Calu3 (cell line): ENCODE measurements at regions not wholly inside any gene's neighbourhood (a gene's known extent, or its start where the extent isn't known, plus 50 kb on each side); places are given as distances from the start of the nearest gene placed in this dataset.

ENCODE experiments used
- BruUV-seq: library from RNA; stranded (reverse); fragments of 400-500 nt; replicated peaks from 2 replicates; lab custom pipeline; 2021; lab: Mats Ljungman, UMichigan
- CTCF ChIA-PET: fragments of 300-600 bp; sonication (Branson Sonifier 250); formaldehyde crosslinking; loops from one replicate; lab custom pipeline; 2022; ENCODE audit warnings: antibody characterized with exemption; lab: Charles Lee
- DNase-seq: peaks from one replicate; pipeline ENCODE4 v3.0.0; 2022
- H3K27ac Mint-ChIP-seq: one replicate; pipeline ENCODE4 v1.8.0; 2022; ENCODE audit warnings: mixed read lengths; ENCODE audit not compliant: unreplicated experiment
- H3K27me3 Mint-ChIP-seq: one replicate; pipeline ENCODE4 v1.8.0; 2022; ENCODE audit warnings: mixed read lengths; ENCODE audit not compliant: unreplicated experiment
- H3K36me3 Mint-ChIP-seq: one replicate; pipeline ENCODE4 v1.8.0; 2022; ENCODE audit warnings: mild to moderate bottlenecking, moderate library complexity, mixed read lengths; ENCODE audit not compliant: insufficient read depth, unreplicated experiment
- H3K4me1 Mint-ChIP-seq: one replicate; pipeline ENCODE4 v1.8.0; 2022; ENCODE audit warnings: mild to moderate bottlenecking, low read depth, mixed read lengths; ENCODE audit not compliant: unreplicated experiment
- H3K4me3 Mint-ChIP-seq: one replicate; pipeline ENCODE4 v1.8.0; 2022; ENCODE audit warnings: mild to moderate bottlenecking, low read depth, moderate library complexity, mixed read lengths; ENCODE audit not compliant: unreplicated experiment
- H3K9me3 Mint-ChIP-seq: one replicate; pipeline ENCODE4 v1.8.0; 2022; ENCODE audit warnings: low read depth, mixed read lengths; ENCODE audit not compliant: unreplicated experiment
- CTCF ChIP-seq: fragments of 200-600 bp; IDR thresholded peaks from one replicate; pipeline ENCODE4 v1.8.0; 2022; ENCODE audit warnings: antibody characterized with exemption; ENCODE audit not compliant: unreplicated experiment
- intact Hi-C: fragments of 100-400 bp; cut with micrococcal nuclease; formaldehyde crosslinking; loops from one replicate; pipeline ENCODE4 v1.10.0; 2022; ENCODE audit not compliant: unreplicated experiment

DNA sequence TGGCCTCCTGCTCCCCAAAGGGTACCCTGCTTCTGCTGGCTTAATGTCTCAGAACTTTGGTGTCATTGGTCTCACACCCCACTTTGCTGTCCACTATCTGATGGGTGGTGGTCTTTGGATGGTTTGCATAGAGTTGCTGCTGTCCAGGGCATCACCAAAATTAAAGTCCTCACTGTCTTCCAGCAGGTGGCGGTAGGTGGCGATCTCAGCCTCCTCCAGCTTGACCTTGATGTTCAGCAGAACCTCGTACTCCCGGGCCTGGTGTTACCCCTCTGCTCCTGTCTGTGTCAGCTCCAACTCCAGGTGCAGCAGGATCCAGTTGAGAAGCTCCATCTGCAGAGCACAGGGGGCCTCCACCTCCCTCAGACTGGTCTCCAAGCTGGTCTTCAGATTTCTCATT is 1169.5 kb upstream of the PABPC4L start:
- no peaks in the 10 kb centered on the region for H3K4me1 Mint-ChIP-seq
- H3K4me3 Mint-ChIP-seq = no peak overlapping the region
- CTCF ChIA-PET = no interaction called here
- intact Hi-C loops = no loop called here
- no TSS peak for BruUV-seq
- no peaks in the 10 kb centered on the region for H3K27me3 Mint-ChIP-seq
- no peak overlapping the region for H3K27ac Mint-ChIP-seq
- no peaks in the 10 kb centered on the region for H3K36me3 Mint-ChIP-seq
- no peaks in the 10 kb centered on the region for H3K9me3 Mint-ChIP-seq
- TF ChIP-seq CTCF = no peak
- no peak for DNase-seq

DNA sequence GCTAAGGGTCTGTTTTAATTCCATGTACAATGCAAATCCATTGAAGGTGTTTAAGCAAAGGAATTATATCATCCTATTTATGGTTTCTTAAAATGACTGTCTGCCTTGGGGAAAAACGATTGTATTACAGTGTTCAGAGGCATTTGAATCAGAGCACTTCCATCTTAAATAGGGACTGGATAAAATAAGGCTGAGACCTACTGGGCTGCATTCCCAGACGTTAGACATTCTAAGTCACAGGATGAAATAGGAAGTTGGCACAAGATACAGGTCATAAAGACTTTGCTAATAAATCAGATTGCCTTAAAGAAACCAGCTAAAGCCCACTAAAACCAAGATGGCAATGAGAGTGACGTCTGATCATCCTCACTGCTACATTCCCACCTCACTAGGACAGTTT is 1167.2 kb upstream of the PABPC4L start:
- H3K9me3 Mint-ChIP-seq = no peaks in the 10 kb centered on the region
- no TSS peak for BruUV-seq
- H3K36me3 Mint-ChIP-seq = no peaks in the 10 kb centered on the region
- intact Hi-C loops = no loop called here
- no peaks in the 10 kb centered on the region for H3K4me1 Mint-ChIP-seq
- DNase-seq = no peak
- H3K27ac Mint-ChIP-seq = no peak overlapping the region
- no peak overlapping the region for H3K4me3 Mint-ChIP-seq
- CTCF ChIA-PET = no interaction called here
- no peak for TF ChIP-seq CTCF
- H3K27me3 Mint-ChIP-seq = no peaks in the 10 kb centered on the region

GRCh38 chr4:135365065-135365464 is 1163.5 kb upstream of the PABPC4L start:
- TF ChIP-seq CTCF = no peak
- CTCF ChIA-PET = no interaction called here
- no peaks in the 10 kb centered on the region for H3K27me3 Mint-ChIP-seq
- DNase-seq = no peak
- no peaks in the 10 kb centered on the region for H3K36me3 Mint-ChIP-seq
- intact Hi-C loops = no loop called here
- no peaks in the 10 kb centered on the region for H3K9me3 Mint-ChIP-seq
- H3K4me3 Mint-ChIP-seq = no peak overlapping the region
- no peak overlapping the region for H3K27ac Mint-ChIP-seq
- H3K4me1 Mint-ChIP-seq = no peaks in the 10 kb centered on the region
- no TSS peak for BruUV-seq

DNA sequence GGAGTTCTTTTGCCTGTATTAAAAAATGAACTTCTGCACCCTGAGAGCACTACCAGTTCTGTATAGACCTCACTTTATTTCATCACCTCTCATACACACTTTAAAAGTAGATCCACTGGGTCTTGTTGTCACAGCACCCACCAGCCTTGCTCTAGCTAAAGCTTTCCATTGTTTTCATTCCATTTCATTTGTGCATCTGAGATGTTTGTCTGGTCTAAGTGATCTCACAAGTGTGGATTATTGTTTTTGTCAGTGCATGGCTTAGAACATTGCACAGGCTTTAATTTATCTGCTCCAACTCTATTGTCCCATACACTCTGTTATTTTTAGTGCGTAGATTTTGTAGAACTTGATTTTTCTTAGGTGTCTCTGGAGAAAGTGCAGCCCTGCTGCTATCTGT is 1157.5 kb upstream of the PABPC4L start:
- CTCF ChIA-PET = no interaction called here
- no peak for DNase-seq
- Mint-ChIP-seq H3K4me1 (no peaks in the 10 kb centered on the region), H3K27me3 (no peaks in the 10 kb centered on the region), H3K9me3 (no peaks in the 10 kb centered on the region), H3K27ac (no peak overlapping the region), H3K36me3 (no peaks in the 10 kb centered on the region), H3K4me3 (no peak overlapping the region)
- no peak for TF ChIP-seq CTCF
- no TSS peak for BruUV-seq
- intact Hi-C loops = no loop called here
